ENCODE measurements at regions not wholly inside any gene's neighbourhood (a gene's known extent, or its start where the extent isn't known, plus 50 kb on each side); places are given as distances from the start of the nearest gene placed in this dataset.

DNA sequence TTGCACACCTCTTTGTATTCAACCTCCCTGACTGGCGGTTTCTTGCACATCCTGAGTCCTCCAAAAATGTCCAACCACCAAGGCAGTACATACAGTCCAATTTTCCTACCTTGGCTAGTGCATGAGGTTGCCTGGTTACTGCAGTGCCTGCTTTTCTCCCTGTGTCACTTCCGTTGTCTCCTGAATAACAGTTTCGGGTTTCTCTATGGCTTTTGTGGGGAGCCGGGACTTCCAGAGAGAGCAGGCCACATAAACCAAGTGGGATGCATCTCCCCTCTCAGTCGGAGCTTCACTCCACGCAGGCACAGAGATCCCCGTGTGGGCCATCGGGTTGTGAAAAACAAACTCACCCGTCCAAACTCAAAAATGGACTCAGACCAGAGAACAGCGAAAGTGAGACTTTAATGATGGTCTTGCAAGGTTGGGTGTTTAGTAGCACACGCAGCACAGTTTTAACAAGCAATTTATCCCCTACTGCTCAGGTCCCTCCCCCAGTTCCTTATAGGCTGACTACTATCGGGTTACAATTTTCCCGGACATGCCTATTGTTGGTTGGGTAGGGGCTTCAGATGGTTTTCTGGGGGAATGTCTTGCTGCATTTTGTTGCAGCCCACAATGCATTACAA, 173.1 kb downstream of the POU4F1 start:
- TF ChIP-seq, protein P1, sequence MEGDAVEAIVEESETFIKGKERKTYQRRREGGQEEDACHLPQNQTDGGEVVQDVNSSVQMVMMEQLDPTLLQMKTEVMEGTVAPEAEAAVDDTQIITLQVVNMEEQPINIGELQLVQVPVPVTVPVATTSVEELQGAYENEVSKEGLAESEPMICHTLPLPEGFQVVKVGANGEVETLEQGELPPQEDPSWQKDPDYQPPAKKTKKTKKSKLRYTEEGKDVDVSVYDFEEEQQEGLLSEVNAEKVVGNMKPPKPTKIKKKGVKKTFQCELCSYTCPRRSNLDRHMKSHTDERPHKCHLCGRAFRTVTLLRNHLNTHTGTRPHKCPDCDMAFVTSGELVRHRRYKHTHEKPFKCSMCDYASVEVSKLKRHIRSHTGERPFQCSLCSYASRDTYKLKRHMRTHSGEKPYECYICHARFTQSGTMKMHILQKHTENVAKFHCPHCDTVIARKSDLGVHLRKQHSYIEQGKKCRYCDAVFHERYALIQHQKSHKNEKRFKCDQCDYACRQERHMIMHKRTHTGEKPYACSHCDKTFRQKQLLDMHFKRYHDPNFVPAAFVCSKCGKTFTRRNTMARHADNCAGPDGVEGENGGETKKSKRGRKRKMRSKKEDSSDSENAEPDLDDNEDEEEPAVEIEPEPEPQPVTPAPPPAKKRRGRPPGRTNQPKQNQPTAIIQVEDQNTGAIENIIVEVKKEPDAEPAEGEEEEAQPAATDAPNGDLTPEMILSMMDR (IDR thresholded peaks at IDR 0.05; ENCODE audit: control insufficient read depth, insufficient read depth, low read depth, low read length, missing control alignments) = no peak
- no peak for DNase-seq (ENCODE audit: low read depth)
- no peak overlapping the region for H3K4me3 ChIP-seq (ENCODE audit: control insufficient read depth, low read depth, low read length)

DNA sequence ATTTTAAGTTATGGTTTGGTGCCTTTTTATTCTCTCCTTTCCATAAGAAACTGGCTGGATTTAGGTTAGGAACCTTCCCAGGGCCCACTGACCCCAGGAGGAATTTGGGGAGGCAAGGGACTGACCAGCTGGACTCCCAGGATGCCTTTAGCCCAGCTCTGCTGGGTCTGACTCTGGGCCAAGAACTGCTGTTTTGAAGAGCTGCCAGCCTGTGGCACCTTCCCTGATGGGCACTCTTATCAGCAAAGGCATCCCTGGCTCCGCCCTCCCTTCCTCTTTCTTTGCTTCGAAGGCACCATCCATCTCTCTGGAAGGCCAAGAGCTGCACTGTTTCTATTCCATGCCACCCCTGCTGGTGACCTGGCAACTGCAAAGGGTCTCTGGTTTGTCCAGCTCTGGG, 174.7 kb downstream of the POU4F1 start:
- no peak for DNase-seq (ENCODE audit: low read depth)

DNA sequence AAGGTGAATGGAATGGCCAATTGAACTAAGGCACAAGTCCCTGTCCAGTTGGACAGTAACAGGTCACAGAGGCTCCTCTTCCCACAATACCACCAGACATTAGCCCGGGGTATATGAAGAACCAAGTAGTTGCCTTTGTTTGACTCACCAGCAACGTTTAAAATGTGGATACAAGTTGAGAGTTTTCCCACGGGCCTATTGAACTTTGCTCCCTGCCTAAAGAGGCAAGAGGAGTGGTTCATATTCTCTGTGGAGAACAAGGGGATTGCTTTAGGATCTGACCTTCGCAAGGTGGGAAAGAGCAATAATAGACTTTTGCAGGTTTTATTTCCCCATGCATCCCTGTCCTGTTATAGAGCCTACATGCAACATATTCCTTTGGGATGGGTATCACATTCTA, 177.2 kb downstream of the POU4F1 start:
- TF ChIP-seq, protein P1 (IDR thresholded peaks at IDR 0.05; ENCODE audit: control insufficient read depth, insufficient read depth, low read depth, low read length, missing control alignments) = no peak
- no peak overlapping the region for H3K4me3 ChIP-seq (ENCODE audit: control insufficient read depth, low read depth, low read length)
- DNase-seq (ENCODE audit: low read depth) = no peak

More for the DNA sequence above, 174.7 kb downstream of the POU4F1 start:
- H3K4me3 ChIP-seq (ENCODE audit: control insufficient read depth, low read depth, low read length) = no peak overlapping the region
- TF ChIP-seq, protein P1 (IDR thresholded peaks at IDR 0.05; ENCODE audit: control insufficient read depth, insufficient read depth, low read depth, low read length, missing control alignments) = no peak

DNA sequence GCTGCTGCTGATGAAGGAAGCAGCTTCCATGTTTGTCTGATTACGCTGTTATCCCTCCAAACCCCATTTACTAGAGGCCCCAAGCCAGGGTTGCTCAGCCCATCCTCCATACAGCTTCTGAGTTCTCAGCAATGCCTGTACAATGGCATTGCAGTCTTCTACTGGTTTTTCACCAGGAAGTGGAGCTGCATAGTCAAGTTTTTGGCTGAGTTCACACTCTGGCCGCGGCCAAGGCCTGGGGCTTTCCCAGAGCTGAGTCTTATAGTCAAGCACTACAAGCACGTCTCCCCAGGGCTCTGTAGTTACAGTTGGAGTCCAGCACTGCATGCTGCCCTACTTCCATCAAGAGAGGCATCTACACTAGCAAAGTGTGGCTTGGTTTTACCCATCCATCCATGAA, 182.5 kb downstream of the POU4F1 start:
- TF ChIP-seq, protein P1 (IDR thresholded peaks at IDR 0.05; ENCODE audit: control insufficient read depth, insufficient read depth, low read depth, low read length, missing control alignments) = no peak
- no peak overlapping the region for H3K4me3 ChIP-seq (ENCODE audit: control insufficient read depth, low read depth, low read length)
- DNase-seq (ENCODE audit: low read depth) = no peak

DNA sequence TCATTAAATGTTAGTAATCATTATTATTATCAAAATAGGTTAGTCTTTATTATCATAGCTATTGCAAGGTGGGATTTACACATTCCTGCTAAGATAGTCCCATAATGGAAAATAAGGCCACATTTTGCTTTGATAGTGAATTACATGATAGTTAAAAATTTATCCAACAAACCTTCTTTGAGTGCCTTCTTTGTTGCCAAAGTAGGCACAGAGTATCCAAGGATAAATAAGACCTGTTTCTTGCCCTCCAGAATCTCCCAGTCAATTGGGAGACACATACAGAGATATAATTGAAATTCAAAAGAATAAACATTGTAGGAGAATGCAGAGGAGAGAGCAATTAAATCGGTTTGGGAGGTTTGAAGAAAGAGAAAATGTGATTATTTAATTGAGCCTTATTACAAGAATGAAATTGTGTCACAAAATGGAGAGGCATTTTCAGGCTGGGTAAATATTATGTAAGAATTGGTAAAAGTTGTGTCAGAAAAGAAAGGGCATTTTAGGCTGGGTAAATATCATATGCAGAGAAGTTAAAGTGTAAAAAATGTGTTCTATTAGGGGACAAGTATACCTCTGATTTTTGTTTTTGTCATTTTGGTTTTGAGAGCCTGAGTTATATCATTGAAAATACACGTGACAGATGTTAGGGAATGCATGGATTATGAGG, 189.3 kb downstream of the POU4F1 start:
- no peak overlapping the region for H3K4me3 ChIP-seq (ENCODE audit: control insufficient read depth, low read depth, low read length)
- TF ChIP-seq, protein P1 (IDR thresholded peaks at IDR 0.05; ENCODE audit: control insufficient read depth, insufficient read depth, low read depth, low read length, missing control alignments) = no peak
- no peak for DNase-seq (ENCODE audit: low read depth)

DNA sequence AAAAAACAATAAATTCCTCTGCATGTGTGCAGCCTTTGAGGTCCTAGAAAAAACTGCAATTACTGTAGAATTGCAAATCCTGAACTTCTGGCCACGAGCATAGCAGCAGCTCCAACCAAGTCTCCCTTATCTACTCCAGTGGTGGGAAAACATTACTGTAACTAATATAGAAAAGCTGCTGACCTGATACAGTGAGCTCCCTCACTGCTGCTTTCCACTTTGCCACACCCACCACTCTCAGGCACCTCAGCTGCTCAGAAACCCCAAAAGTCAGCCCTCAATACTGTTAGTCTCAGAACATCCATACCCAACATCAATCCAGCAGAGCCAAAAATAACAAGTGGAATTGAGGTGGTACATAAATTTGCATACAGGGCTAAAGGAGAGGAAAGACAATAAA, 192.5 kb downstream of the POU4F1 start:
- no peak overlapping the region for H3K4me3 ChIP-seq (ENCODE audit: control insufficient read depth, low read depth, low read length)
- no peak for DNase-seq (ENCODE audit: low read depth)
- TF ChIP-seq, protein P1 (IDR thresholded peaks at IDR 0.05; ENCODE audit: control insufficient read depth, insufficient read depth, low read depth, low read length, missing control alignments) = no peak
